ENCODE measurements at regions not wholly inside any gene's neighbourhood (a gene's known extent, or its start where the extent isn't known, plus 50 kb on each side); places are given as distances from the start of the nearest gene placed in this dataset.

GRCh38 chr14:82537831-82538230, 1004.2 kb upstream of the SEL1L start:
- TF ChIP-seq POLR2A (IDR thresholded peaks at IDR 0.05) (no peak), CTCF (IDR thresholded peaks at IDR 0.05) (no peak), POLR2AphosphoS5 (IDR thresholded peaks at IDR 0.05) (no peak), EP300 (IDR thresholded peaks at IDR 0.05) (no peak)

Measured in upper lobe of left lung (tissue), 4 donors.